ENCODE measurements at regions not wholly inside any gene's neighbourhood (a gene's known extent, or its start where the extent isn't known, plus 50 kb on each side); places are given as distances from the start of the nearest gene placed in this dataset.

DNA sequence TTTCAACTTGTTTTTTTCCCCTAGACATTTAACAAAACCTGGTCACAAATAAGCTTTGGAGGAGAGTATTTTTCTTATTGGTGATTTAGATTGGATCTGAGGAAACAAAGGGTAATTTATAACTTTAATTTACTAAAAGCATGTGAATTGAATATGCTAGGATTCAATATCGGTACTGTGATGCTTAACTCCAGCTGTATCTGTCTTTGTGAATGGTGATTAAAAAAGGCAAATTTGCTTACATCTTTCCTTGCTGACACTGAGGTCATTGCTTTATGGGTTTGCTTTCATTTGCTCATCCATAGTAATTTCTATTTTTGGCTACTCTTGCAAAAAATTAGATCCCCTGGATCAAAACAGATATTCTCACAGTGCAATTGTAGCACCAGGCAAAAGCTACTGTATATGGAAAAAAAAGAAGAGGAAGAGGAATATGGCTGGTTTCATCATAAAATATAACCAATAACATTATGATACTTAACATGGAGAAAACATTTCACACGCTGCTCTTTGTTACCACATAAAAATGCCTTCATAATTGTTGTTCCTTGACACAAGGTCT is 832.0 kb upstream of the ZEB2 start:
- TF ChIP-seq, protein P1, sequence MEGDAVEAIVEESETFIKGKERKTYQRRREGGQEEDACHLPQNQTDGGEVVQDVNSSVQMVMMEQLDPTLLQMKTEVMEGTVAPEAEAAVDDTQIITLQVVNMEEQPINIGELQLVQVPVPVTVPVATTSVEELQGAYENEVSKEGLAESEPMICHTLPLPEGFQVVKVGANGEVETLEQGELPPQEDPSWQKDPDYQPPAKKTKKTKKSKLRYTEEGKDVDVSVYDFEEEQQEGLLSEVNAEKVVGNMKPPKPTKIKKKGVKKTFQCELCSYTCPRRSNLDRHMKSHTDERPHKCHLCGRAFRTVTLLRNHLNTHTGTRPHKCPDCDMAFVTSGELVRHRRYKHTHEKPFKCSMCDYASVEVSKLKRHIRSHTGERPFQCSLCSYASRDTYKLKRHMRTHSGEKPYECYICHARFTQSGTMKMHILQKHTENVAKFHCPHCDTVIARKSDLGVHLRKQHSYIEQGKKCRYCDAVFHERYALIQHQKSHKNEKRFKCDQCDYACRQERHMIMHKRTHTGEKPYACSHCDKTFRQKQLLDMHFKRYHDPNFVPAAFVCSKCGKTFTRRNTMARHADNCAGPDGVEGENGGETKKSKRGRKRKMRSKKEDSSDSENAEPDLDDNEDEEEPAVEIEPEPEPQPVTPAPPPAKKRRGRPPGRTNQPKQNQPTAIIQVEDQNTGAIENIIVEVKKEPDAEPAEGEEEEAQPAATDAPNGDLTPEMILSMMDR (IDR thresholded peaks at IDR 0.05), result no peak
- no peak for TF ChIP-seq POLR2AphosphoS5 (IDR thresholded peaks at IDR 0.05)
